ENCODE measurements at regions not wholly inside any gene's neighbourhood (a gene's known extent, or its start where the extent isn't known, plus 50 kb on each side); places are given as distances from the start of the nearest gene placed in this dataset.

DNA sequence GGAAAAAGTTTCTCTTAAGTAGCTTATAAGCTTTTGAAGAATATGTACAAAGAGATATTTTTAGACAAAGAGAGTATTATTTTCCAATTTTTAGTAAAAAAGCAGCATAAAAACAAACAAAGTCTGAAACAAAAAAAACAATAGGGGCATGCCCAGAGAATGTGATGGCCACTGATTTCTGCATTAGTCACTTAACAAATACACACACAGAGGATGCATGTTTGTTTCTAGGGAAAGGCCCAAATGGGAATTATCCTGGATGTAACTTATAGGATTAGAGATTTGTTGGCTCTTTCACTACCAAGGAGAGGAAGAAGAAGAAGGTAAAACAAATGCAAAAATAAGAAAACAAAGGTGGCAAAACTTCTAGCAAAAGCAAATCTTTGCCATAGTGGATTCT lies 95.9 kb upstream of the SCOC start:
- DNase-seq: no peak

GRCh38 chr4:140271553-140271952 lies 101.9 kb upstream of the SCOC start:
- DNase-seq: no peak

DNA sequence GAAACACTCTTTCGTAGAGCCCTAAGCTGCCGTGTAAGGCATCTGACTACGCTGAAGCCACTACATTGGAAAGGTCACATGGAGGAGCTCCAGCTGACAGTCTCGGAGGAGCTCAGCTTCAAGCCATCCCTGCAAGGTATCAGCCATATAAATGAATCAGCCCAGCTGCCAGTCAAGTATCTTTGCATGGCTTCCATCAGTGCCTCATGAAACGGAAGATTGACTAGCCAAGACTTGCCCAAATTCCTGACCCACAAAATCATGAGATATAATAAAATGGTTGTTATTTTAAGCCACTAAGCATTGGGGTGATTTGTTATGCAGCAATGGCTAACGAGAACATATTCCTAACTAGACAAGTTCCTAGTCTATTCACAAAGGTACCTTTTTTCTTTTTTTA lies 104.1 kb upstream of the SCOC start:
- no peak for DNase-seq

DNA sequence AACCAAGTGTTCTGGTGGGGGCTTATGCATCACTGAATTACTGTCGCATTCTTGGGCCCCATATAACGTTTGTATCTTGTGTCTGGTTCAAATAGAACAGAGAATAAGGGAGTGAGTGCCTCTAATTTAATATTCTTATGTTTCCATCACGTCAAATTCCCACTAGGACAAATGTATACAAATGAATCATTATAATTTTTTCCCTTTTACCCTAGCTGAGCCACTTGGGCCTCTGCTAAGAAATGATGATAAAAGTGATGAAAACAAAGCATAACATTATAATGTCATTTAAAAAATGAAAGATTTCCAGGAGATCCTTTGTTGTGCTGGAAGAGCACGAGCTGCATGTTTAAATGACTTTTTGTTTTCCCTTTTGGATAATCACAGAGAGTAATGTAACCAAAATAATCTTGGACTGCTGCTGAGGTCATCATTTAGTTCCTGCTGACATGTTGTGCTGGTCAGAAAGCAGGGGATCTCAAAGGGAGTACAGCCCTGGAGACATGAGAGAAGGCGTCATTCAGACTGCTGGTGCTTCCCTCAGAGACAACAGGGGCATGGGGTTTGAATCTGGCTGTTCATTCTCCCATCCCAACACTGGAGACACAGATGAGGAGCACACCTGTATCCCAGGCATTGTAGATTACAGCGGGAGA lies 105.1 kb upstream of the SCOC start:
- no peak for DNase-seq

DNA sequence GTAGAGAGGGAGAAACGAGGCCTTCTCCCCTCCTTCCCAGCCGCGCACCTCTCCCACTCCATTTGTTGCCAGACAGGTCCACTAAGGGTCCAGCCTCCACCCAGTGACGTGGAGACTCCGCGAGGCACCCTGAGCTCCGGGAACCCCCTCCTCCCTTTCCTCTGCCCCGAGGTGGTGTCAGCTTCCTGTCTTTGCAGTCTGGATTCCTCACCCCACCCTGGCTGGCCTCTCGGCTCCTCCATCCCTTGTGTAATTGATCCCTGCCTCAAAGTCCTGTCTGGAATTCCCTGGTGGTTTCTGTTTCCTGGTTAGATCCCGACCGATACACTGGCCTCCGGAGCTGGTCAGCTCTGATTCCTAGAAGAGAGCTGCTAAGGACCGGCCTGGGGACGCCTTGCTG lies 105.9 kb upstream of the SCOC start:
- no peak for DNase-seq

GRCh38 chr4:140266958-140267568 lies 106.4 kb upstream of the SCOC start:
- DNase-seq: no peak

DNA sequence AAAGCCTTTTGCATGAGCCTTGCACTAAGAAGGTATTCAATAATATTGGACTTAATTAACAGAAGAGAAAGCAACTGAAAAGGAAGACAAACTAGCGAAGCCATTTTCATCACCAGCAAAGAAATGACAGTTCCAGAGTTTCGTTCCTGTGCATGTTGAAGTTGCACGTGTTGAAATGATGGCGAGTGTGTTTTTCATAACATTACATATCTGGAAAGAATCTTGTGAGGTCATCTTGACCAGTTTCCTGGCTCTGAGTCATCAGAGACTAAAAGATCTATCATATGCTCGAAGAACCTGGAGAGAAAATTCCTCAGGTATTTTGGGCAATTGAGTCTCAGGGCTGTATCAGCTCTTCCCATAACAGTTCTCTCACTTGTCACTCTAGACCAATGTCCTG lies 106.2 kb upstream of the MAML3 start:
- no peak for DNase-seq

DNA sequence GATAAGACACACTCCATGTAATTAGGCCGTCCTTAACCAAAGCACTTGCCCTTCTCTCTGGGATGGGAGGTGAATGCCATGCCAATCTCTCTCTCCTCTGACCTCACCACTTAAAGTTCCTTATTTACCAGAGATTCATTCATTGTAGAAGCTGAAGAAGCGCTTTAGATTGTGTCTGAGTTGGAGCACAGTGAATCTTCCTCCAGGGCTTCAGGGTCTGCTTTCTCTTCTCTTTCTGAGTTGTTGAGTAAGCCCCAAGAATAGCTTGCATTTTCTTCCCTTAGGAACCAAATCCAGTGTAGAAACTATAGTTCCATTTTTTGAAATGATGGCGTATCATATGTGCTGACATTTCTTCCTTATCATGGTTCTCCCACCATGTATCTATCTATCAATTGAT lies 104.5 kb upstream of the MAML3 start:
- DNase-seq: no peak

GRCh38 chr4:140257461-140258305 lies 103.7 kb upstream of the MAML3 start:
- DNase-seq: no peak

- DNase-seq: no peak
Measured at GRCh38 chr4:140256941-140257340, 103.0 kb upstream of the MAML3 start.

DNA sequence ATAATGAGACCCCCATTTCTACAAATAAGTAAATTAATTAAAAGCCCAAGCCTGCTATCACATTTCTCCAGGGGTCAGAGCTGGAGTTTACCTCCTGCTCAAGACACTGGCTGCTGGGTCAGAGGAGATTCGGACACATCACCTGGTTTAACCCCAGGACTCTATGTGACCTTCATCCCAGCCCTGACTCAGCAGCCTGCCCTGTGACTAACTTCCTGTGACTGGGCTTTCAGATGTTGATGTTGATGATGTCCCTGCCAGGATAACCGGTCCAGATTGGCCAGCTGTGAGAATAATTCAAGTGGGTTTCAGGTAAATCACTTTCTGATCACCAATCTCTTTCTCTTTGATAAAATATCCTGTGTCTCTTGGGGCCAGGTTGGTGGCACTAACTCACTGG lies 102.4 kb upstream of the MAML3 start:
- DNase-seq: no peak

DNA sequence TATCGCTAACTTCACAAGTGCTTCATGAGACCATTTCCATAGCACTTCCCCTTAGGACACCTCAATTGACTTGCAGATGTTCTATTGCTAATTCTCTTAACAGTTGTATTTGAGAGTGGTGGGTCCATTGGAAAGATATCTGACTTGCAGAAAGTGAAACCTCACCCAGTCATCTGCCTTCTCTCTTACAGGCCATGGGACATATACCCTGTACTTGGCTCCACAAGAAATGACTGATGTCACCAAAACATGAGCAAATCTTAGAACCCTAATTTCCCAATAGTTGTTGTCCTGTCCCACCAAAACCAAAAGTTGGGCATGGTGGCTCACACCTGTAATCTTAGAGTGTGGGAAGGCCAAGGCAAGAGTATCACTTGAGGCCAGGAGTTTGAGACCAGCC lies 101.9 kb upstream of the MAML3 start:
- DNase-seq: no peak

DNA sequence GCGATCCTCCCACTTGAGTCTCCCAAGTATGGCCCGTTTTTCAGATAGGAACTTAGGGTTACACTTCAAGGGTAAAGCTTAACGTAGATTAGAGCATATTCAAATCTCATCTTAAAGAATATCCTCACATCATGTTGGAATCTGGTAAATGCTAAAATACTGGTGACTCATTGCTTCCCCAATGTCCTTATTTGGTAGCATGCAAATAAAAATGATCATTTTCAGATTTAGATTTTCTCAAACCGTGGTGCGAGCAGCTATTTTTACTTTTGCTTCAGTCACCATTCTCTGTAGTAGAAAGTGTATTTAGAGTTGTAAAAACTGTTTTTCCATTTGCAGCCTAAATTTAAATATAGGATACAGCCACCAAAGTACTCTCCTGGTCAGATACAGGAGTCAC lies 101.5 kb upstream of the MAML3 start:
- DNase-seq: no peak

DNA sequence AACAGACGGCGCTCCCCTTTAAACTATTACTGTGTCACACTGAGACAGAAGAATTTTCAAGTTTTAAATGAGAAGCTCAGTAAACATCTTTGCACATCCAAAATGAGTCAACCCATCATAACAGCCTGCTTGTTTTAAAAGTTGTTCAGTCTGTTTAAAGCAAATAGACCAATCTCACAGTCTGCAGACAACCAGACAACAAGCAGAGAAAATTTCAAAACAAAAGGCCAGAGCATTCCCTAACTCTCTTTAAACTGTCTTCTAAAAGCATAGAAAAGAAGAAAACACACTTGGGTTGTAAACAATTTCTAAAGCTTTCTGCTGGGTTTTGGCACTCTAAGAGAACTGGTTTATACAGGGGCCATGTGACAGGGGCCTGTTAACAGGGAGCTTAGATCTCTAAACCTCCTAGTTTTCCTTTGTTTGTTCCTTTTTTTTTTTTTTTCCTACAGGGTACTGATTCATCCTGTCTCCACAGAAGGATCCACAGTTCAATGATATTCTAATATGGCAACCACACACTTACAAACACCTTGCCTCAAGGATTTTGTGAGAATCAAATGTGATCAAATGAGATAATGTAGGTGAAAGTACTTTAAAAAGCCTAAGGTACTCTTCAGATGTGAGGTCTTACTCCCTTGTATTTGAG lies 100.8 kb upstream of the MAML3 start:
- DNase-seq: no peak

GRCh38 chr4:140253556-140254027 lies 99.6 kb upstream of the MAML3 start:
- no peak for DNase-seq

DNA sequence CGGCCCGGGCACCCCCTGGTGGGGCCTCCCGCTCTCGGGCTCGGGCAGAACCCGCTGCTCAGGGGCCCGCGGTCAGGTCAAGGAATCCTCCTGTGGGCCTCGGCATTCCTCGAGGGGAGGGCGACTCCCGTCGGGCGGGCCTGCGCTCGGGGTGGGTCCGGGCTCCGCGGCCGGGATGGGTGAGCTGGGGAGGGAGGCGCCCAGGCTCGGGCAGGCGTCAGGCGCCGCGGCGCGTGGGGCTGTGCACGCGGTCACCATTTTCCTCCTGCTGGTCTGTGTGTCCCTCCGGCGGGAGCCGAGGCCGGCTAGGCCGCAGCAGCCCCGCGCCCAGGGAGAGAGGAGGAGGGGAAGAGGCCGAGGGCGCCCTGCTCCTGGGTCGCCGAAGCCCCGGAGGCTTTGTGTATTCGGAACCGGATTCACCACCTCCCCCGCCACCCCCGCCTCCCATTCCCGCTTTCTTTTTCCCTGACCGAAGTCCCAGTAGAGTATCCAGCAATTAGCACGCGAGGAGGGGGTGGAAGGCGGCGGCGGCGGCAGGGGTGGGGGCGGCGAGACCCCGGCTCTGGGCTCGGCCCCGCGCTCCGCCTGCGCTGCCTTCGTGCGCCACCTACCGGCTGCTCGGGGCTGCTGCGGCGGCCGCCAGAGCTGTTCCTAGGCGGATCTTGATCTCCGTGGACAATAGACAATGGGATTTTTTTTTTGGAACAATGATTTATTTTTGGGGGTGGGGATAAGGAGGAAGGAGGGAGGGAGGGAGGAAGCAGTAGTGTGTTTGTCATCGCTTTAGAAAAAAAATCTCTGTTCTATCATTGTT lies 99.0 kb upstream of the MAML3 start:
- peak; percentile 34 to 52 for DNase-seq

DNA sequence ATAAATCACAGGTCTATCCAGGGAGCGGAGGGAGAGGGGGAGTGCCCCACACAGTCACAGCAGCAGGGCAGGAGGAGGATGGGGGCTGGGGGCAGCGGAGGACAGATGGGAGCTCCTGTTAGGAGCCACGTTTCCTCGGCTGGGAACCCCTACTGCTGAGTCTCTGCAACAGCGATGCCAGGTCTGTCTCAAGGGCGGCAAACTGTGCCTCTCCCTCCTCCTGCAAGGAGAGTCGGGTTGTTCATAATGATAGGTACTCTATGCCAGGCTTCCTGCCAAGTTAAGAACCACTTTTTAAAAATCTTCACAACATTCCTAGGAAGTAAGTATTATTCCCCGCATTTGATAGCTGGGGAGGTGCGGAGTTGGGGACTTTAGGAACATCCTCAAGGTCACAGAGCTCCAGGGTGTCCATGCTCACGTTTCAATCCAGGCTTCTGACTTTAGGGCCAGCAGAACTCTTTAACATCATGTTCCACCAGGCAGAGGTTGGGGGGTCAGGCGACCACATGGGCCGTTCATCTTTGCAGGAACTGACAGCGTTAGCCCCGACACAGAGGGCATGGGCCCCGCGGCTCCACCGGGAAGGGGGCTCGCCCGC lies 98.3 kb upstream of the MAML3 start:
- no peak for DNase-seq

- no peak for DNase-seq
Measured at GRCh38 chr4:140251571-140251970, 97.6 kb upstream of the MAML3 start.

DNA sequence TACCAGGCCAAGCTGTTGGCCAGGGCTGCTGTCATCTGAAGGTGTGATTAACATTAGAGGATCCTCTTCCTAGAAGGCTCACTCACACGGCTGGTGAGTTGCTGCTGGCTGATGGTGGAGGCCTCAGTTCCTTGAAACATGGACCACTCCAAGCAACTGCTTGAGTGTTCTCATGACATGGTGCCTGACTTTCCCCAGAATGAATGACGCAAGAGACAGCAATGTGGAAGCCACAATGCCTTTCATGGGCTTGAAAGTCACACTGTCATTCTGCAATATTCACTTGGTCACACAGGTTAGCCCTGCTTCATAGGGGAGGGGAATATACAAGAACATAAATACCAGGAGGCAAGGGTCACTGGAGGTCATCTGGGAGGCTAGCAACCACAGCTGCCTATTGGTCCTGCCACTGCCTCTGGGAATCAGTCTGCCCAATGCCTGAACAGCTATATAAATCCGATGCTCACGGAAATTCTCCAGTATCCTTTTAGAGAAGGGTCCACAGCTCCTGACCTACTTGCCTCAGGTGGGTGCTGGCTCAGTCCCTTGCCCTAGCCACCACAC lies 97.1 kb upstream of the MAML3 start:
- DNase-seq: peak; percentile 73 to 83

GRCh38 chr4:140249351-140249750 lies 95.4 kb upstream of the MAML3 start:
- peak in 1 of 2 donors; percentile 49 for DNase-seq

- no peak for DNase-seq
Measured at GRCh38 chr4:140247237-140247636, 93.3 kb upstream of the MAML3 start.

GRCh38 chr4:140246216-140246615 lies 92.2 kb upstream of the MAML3 start:
- DNase-seq: no peak

Measured in inflammatory macrophage treated with lipopolysaccharide for 1 hour (primary cell).